CD14-positive monocyte (primary cell): ENCODE measurements at regions not wholly inside any gene's neighbourhood (a gene's known extent, or its start where the extent isn't known, plus 50 kb on each side); places are given as distances from the start of the nearest gene placed in this dataset.

Experiments used
- DNase-seq, 3 donors: peaks; one replicate each; pipeline ENCODE4 v3.0.0-alpha.2; 2011 to 2022
- H2AFZ ChIP-seq: 2 replicates; pipeline ENCODE4 v1.6.0; 2012; ENCODE audit warnings: mild to moderate bottlenecking, low read depth, low read length, inconsistent platforms; ENCODE audit not compliant: insufficient read depth, poor library complexity, severe bottlenecking
- H3K27ac ChIP-seq, 2 donors: 1 replicate in 1 of 2; 2 replicates in 1 of 2; pipeline ENCODE4 v1.5.1; 2012 to 2013; ENCODE audit warnings: low read length in 2 of 2, control low read depth in 1 of 2, inconsistent platforms in 1 of 2, low read depth in 1 of 2, mild to moderate bottlenecking in 1 of 2
- H3K27me3 ChIP-seq, 2 donors: one replicate each; pipeline versions ENCODE4 v1.6.0 to v1.6.1; 2011 to 2013; ENCODE audit warnings: low read length in 2 of 2; ENCODE audit not compliant: control insufficient read depth in 2 of 2, insufficient read depth in 2 of 2
- H3K36me3 ChIP-seq, 2 donors: replicated peaks in 1 of 2; 1 replicate in 1 of 2; 2 replicates in 1 of 2; pipeline versions ENCODE4 v1.5.1 to v1.6.1; 2012 to 2013; ENCODE audit warnings: low read length in 2 of 2, control low read depth in 1 of 2, inconsistent platforms in 1 of 2, mild to moderate bottlenecking in 1 of 2; ENCODE audit not compliant: insufficient read depth in 2 of 2, control insufficient read depth in 1 of 2
- H3K4me1 ChIP-seq, 2 donors: 1 replicate in 1 of 2; 2 replicates in 1 of 2; pipeline versions ENCODE4 v1.5.1 to v1.6.1; 2012 to 2013; ENCODE audit warnings: low read length in 2 of 2, control low read depth in 1 of 2, inconsistent platforms in 1 of 2, mild to moderate bottlenecking in 1 of 2, moderate library complexity in 1 of 2; ENCODE audit not compliant: insufficient read depth in 2 of 2, control insufficient read depth in 1 of 2
- H3K4me2 ChIP-seq: replicated peaks from 2 replicates; pipeline ENCODE3; 2012; ENCODE audit warnings: low read length, moderate library complexity, mild to moderate bottlenecking; ENCODE audit not compliant: poor library complexity, severe bottlenecking; ENCODE audit errors: extremely low read depth
- H3K4me3 ChIP-seq, 3 experiments: fragments of 200-600 bp in 1 of 3; sonication (generic) in 1 of 3; replicated peaks in 1 of 3; 1 replicate in 2 of 3; 2 replicates in 1 of 3; pipeline ENCODE4 v1.5.1; 2011 to 2013; ENCODE audit warnings: low read length in 3 of 3, mild to moderate bottlenecking in 3 of 3, control low read depth in 2 of 3, low read depth in 2 of 3, inconsistent platforms in 1 of 3, moderate library complexity in 1 of 3
- H3K79me2 ChIP-seq: 2 replicates; pipeline ENCODE4 v1.6.0; 2012; ENCODE audit warnings: mild to moderate bottlenecking, control low read depth, inconsistent platforms, low read length, moderate library complexity; ENCODE audit not compliant: insufficient read depth
- H3K9ac ChIP-seq: 2 replicates; pipeline ENCODE4 v1.6.0; 2017; ENCODE audit warnings: low read length, mild to moderate bottlenecking; ENCODE audit not compliant: insufficient read depth, poor library complexity, severe bottlenecking
- H3K9me3 ChIP-seq, 2 donors: replicated peaks in 1 of 2; 1 replicate in 1 of 2; 2 replicates in 1 of 2; pipeline versions ENCODE4 v1.5.1 to v1.6.1; 2012 to 2013; ENCODE audit warnings: low read length in 2 of 2, control low read depth in 1 of 2; ENCODE audit not compliant: control insufficient read depth in 1 of 2, insufficient read depth in 1 of 2
- H4K20me1 ChIP-seq: 2 replicates; pipeline ENCODE4 v1.6.0; 2012; ENCODE audit warnings: mild to moderate bottlenecking, low read length, control low read depth, moderate library complexity; ENCODE audit not compliant: insufficient read depth
- H3K27ac Mint-ChIP-seq, 7 donors: one replicate each; pipeline ENCODE4 v1.8.0; 2020; ENCODE audit warnings: mild to moderate bottlenecking in 7 of 7, mixed read lengths in 7 of 7, moderate library complexity in 6 of 7, inconsistent platforms in 2 of 7
- H3K27me3 Mint-ChIP-seq, 3 donors: one replicate each; pipeline ENCODE4 v1.8.0; 2021 to 2022; ENCODE audit warnings: low read depth in 3 of 3, mild to moderate bottlenecking in 3 of 3, mixed read lengths in 3 of 3, moderate library complexity in 3 of 3, inconsistent platforms in 1 of 3
- H3K36me3 Mint-ChIP-seq, 2 donors: one replicate each; pipeline ENCODE4 v1.8.0; 2020; ENCODE audit warnings: mixed read lengths in 2 of 2, inconsistent platforms in 1 of 2, mild to moderate bottlenecking in 1 of 2
- H3K4me1 Mint-ChIP-seq: one replicate; pipeline ENCODE4 v1.8.0; 2020; ENCODE audit warnings: mild to moderate bottlenecking, mixed read lengths
- H3K4me3 Mint-ChIP-seq, 2 donors: one replicate each; pipeline ENCODE4 v1.8.0; 2020; ENCODE audit warnings: mild to moderate bottlenecking in 2 of 2, mixed read lengths in 2 of 2, moderate library complexity in 1 of 2
- H3K9me3 Mint-ChIP-seq, 7 donors: one replicate each; pipeline ENCODE4 v1.8.0; 2020 to 2022; ENCODE audit warnings: mixed read lengths in 7 of 7, mild to moderate bottlenecking in 6 of 7, moderate library complexity in 6 of 7, inconsistent platforms in 2 of 7
- WGBS: methylation state at CpG from one replicate; pipeline ENCODE4 v1.1.5; 2013; ENCODE audit warnings: missing lambda C conversion rate; ENCODE audit not compliant: insufficient coverage; 5-methylcytosine and 5-hydroxymethylcytosine counted together
- intact Hi-C, 2 donors: fragments of 100-400 bp; cut with micrococcal nuclease; formaldehyde crosslinking; loops; one replicate each; pipeline versions ENCODE4 v1.15.0 to v1.15.1; 2023
- TF ChIP-seq, protein P1 (sequence below): fragments of 200-600 bp; IDR thresholded peaks from one replicate; pipeline ENCODE4 v1.8.0; 2022; ENCODE audit warnings: antibody characterized with exemption, mild to moderate bottlenecking

DNA sequence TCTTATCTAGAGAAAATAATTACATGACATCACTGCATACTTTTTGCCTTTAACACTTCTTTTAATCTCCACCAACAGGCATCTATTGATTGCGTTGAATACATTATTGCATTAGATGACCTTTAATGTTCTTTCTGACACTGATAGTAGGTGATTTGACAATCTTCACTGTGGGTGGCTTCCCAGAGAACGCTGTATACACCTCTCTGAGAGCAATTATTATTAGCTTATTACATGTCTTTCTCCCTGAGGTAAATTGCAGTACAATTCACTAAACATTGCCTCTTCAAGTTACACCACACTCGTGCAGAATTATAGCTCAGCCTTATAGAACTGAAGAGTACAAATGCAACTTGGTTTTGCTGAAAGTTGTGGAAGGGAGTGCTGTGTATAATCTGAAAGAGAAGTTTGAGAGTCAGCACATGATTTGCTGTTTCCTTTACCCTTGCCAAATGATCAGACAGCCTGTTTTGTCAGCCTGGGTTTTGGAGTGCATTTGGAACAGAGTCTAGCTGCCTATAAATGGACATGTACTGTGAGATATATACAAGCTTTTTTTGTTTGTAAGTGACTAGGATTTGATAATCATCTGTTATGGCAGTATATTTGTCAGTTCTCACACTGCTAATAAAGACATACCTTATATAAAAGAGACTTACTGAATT is 369.2 kb downstream of the CCER1 start:
- no peaks in the 10 kb centered on the region for H3K9me3 ChIP-seq
- WGBS = no CpG with 5 or more reads among the region's 3 CpGs
- H3K4me2 ChIP-seq = no peak overlapping the region
- Mint-ChIP-seq H3K9me3 (peaks cover 0 to 3% (median 0%) of the 10 kb centered on the region in 7 donors), H3K4me3 (no peak overlapping the region), H3K4me1 (no peaks in the 10 kb centered on the region), H3K36me3 (no peaks in the 10 kb centered on the region), H3K27me3 (no peaks in the 10 kb centered on the region), H3K27ac (no peak overlapping the region)
- H3K27me3 ChIP-seq = no peaks in the 10 kb centered on the region
- no peaks in the 10 kb centered on the region for H3K4me1 ChIP-seq
- H3K36me3 ChIP-seq = no peaks in the 10 kb centered on the region
- no peak overlapping the region for H3K9ac ChIP-seq
- TF ChIP-seq, protein P1, sequence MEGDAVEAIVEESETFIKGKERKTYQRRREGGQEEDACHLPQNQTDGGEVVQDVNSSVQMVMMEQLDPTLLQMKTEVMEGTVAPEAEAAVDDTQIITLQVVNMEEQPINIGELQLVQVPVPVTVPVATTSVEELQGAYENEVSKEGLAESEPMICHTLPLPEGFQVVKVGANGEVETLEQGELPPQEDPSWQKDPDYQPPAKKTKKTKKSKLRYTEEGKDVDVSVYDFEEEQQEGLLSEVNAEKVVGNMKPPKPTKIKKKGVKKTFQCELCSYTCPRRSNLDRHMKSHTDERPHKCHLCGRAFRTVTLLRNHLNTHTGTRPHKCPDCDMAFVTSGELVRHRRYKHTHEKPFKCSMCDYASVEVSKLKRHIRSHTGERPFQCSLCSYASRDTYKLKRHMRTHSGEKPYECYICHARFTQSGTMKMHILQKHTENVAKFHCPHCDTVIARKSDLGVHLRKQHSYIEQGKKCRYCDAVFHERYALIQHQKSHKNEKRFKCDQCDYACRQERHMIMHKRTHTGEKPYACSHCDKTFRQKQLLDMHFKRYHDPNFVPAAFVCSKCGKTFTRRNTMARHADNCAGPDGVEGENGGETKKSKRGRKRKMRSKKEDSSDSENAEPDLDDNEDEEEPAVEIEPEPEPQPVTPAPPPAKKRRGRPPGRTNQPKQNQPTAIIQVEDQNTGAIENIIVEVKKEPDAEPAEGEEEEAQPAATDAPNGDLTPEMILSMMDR = no peak
- no peaks in the 10 kb centered on the region for H4K20me1 ChIP-seq
- intact Hi-C loops = no loop called here
- no peaks in the 10 kb centered on the region for H3K79me2 ChIP-seq
- H2AFZ ChIP-seq = no peak overlapping the region
- H3K27ac ChIP-seq = no peak overlapping the region
- no peak overlapping the region for H3K4me3 ChIP-seq
- no peak for DNase-seq

DNA sequence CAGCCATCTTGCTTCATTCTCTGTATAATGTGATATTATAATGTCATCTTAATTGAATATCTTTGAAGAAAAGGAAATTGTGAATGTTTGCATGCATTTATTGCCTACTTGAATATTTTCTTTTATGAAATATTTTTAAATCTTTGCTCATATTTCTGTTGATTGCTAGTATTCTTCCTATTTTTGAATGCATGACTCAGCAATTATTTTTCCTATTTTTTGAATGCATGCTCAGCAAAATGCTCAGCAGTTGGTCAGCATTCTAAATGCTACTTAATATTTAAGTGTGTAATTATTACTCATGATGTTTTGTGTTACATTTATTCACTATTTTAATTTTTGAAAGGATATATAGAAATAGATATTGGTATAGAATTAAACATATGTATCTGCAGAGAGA is 378.3 kb downstream of the CCER1 start:
- TF ChIP-seq, protein P1 = no peak
- H3K4me3 Mint-ChIP-seq = no peak overlapping the region
- H3K27me3 ChIP-seq = no peaks in the 10 kb centered on the region
- no peak overlapping the region for H3K27ac Mint-ChIP-seq
- no peak for DNase-seq
- no peak overlapping the region for H2AFZ ChIP-seq
- no peak overlapping the region for H3K4me2 ChIP-seq
- no peaks in the 10 kb centered on the region for H3K36me3 ChIP-seq
- H3K79me2 ChIP-seq = no peaks in the 10 kb centered on the region
- H3K27me3 Mint-ChIP-seq = peaks cover 0 to 1% (median 0%) of the 10 kb centered on the region in 3 donors
- no peak overlapping the region for H3K27ac ChIP-seq
- no peaks in the 10 kb centered on the region for H3K4me1 Mint-ChIP-seq
- H3K36me3 Mint-ChIP-seq = no peaks in the 10 kb centered on the region
- no peaks in the 10 kb centered on the region for H4K20me1 ChIP-seq
- no peaks in the 10 kb centered on the region for H3K4me1 ChIP-seq
- H3K9ac ChIP-seq = no peak overlapping the region
- no peak overlapping the region for H3K4me3 ChIP-seq
- H3K9me3 Mint-ChIP-seq = peaks cover 1 to 12% (median 6%) of the 10 kb centered on the region in 7 donors
- peaks cover 0 to 14% of the 10 kb centered on the region in 2 donors for H3K9me3 ChIP-seq
- intact Hi-C loops = no loop called here
